ENCODE measurements at regions not wholly inside any gene's neighbourhood (a gene's known extent, or its start where the extent isn't known, plus 50 kb on each side); places are given as distances from the start of the nearest gene placed in this dataset.

GRCh38 chr14:30296931-30297405, 262.0 kb upstream of the G2E3 start:
- Histone ChIP-seq H3K4me3 (no peak overlapping the region), H3K27me3 (no peaks in the 10 kb centered on the region), H3K9me3 (no peaks in the 10 kb centered on the region), H3K27ac (no peak overlapping the region), H3K36me3 (no peaks in the 10 kb centered on the region), H3K4me1 (peaks cover 0 to 4% (median 0%) of the 10 kb centered on the region in 4 donors)
- TF ChIP-seq CTCF (IDR thresholded peaks at IDR 0.05) (no peak), POLR2AphosphoS5 (IDR thresholded peaks at IDR 0.05) (no peak), POLR2A (IDR thresholded peaks at IDR 0.05) (no peak), EP300 (IDR thresholded peaks at IDR 0.05) (no peak)
- no peak for DNase-seq
- ATAC-seq (ENCODE audit: low FRiP score in 2 of 2): no peak
- WGBS, 2 donors: 58 to 64% methylated on average over 11 of the region's 11 CpGs

- 60 to 68% methylated on average over 10 of the region's 10 CpGs for WGBS, 2 donors
- no peak for DNase-seq
Observed at GRCh38 chr14:30297876-30298795, 260.8 kb upstream of the G2E3 start.

GRCh38 chr14:30299915-30300314, 259.0 kb upstream of the G2E3 start:
- Histone ChIP-seq H3K4me1 (peaks cover 0 to 4% (median 0%) of the 10 kb centered on the region in 4 donors), H3K27me3 (no peaks in the 10 kb centered on the region), H3K9me3 (no peaks in the 10 kb centered on the region), H3K4me3 (no peak overlapping the region), H3K27ac (no peak overlapping the region), H3K36me3 (no peaks in the 10 kb centered on the region)
- DNase-seq (no peak), ATAC-seq (ENCODE audit: low FRiP score in 2 of 2) (no peak)
- TF ChIP-seq CTCF (IDR thresholded peaks at IDR 0.05): no peak
- no peak for TF ChIP-seq POLR2AphosphoS5 (IDR thresholded peaks at IDR 0.05)
- no peak for TF ChIP-seq EP300 (IDR thresholded peaks at IDR 0.05)
- TF ChIP-seq POLR2A (IDR thresholded peaks at IDR 0.05): no peak
- WGBS, 2 donors: 51 to 59% methylated on average over 8 of the region's 8 CpGs

More at GRCh38 chr14:30297876-30298795, 260.8 kb upstream of the G2E3 start:
- Histone ChIP-seq H3K4me3 (no peak overlapping the region), H3K27me3 (no peaks in the 10 kb centered on the region), H3K4me1 (peaks cover 0 to 4% (median 0%) of the 10 kb centered on the region in 4 donors), H3K9me3 (no peaks in the 10 kb centered on the region), H3K27ac (no peak overlapping the region), H3K36me3 (no peaks in the 10 kb centered on the region)
- TF ChIP-seq POLR2AphosphoS5 (IDR thresholded peaks at IDR 0.05): no peak
- TF ChIP-seq EP300 (IDR thresholded peaks at IDR 0.05): no peak
- no peak for TF ChIP-seq POLR2A (IDR thresholded peaks at IDR 0.05)
- TF ChIP-seq CTCF (IDR thresholded peaks at IDR 0.05): no peak
- ATAC-seq (ENCODE audit: low FRiP score in 2 of 2): no peak

- Histone ChIP-seq H3K4me1 (peaks cover 0 to 4% (median 0%) of the 10 kb centered on the region in 4 donors), H3K27ac (no peak overlapping the region), H3K27me3 (no peaks in the 10 kb centered on the region), H3K4me3 (no peak overlapping the region), H3K36me3 (no peaks in the 10 kb centered on the region), H3K9me3 (no peaks in the 10 kb centered on the region)
- WGBS, 2 donors: 55 to 65% methylated on average over 1 of the region's 1 CpG
- no peak for TF ChIP-seq POLR2A (IDR thresholded peaks at IDR 0.05)
- no peak for TF ChIP-seq EP300 (IDR thresholded peaks at IDR 0.05)
- TF ChIP-seq CTCF (IDR thresholded peaks at IDR 0.05): no peak
- TF ChIP-seq POLR2AphosphoS5 (IDR thresholded peaks at IDR 0.05): no peak
- DNase-seq (no peak), ATAC-seq (ENCODE audit: low FRiP score in 2 of 2) (no peak)
Observed at GRCh38 chr14:30303350-30303749, 255.6 kb upstream of the G2E3 start.

All from upper lobe of left lung (tissue), 6 donors.